Endothelial cell of umbilical vein (primary cell): ENCODE measurements at regions not wholly inside any gene's neighbourhood (a gene's known extent, or its start where the extent isn't known, plus 50 kb on each side); places are given as distances from the start of the nearest gene placed in this dataset.

ENCODE experiments used
- BruUV-seq: library from RNA; stranded (reverse); fragments of 400-500 nt; replicated peaks from 2 replicates; lab custom pipeline; 2021; lab: Mats Ljungman, UMichigan
- CTCF ChIA-PET: fragments of 300-600, 350-600 bp; sonication (Branson Sonifier 250); formaldehyde crosslinking; loops from one replicate; lab custom pipeline; 2021; ENCODE audit warnings: antibody characterized with exemption, inconsistent platforms; lab: Charles Lee
- POLR2A ChIA-PET: fragments of 300-600, 350-600 bp; sonication (Branson Sonifier 250); formaldehyde crosslinking; loops from one replicate; lab custom pipeline; 2021; ENCODE audit warnings: antibody characterized with exemption, inconsistent platforms; lab: Charles Lee
- DNase-seq: peaks from one replicate; pipeline ENCODE4 v3.0.0-alpha.2; 2011; ENCODE audit warnings: low read depth, low spot score
- FAIRE-seq: peaks from 2 replicates; lab custom pipeline; 2011; peaks lifted over from hg19 to GRCh38; lab: Jason Lieb, UNC
- H2AFZ ChIP-seq: 2 replicates; pipeline ENCODE4 v1.6.0; 2012; ENCODE audit warnings: low read depth, low read length, control low read depth, inconsistent platforms
- H3K27ac ChIP-seq: 2 replicates; pipeline ENCODE4 v1.5.1; 2011; ENCODE audit warnings: low read depth, mild to moderate bottlenecking, control low read depth, low read length, moderate library complexity; ENCODE audit not compliant: insufficient read depth
- H3K27me3 ChIP-seq, 2 experiments: 2 replicates each; pipeline versions ENCODE4 v1.6.0 to v1.6.1; 2011; ENCODE audit warnings: low read length in 2 of 2, mixed read lengths in 1 of 2; ENCODE audit not compliant: control insufficient read depth in 2 of 2, insufficient read depth in 2 of 2
- H3K36me3 ChIP-seq, 2 experiments: 2 replicates in 1 of 2; 3 replicates in 1 of 2; pipeline ENCODE4 v1.5.1; 2011; ENCODE audit warnings: low read length in 2 of 2, mild to moderate bottlenecking in 1 of 2, moderate library complexity in 1 of 2; ENCODE audit not compliant: control insufficient read depth in 2 of 2, insufficient read depth in 2 of 2; ENCODE audit errors: extremely low read depth in 1 of 2
- H3K4me1 ChIP-seq: 3 replicates; pipeline ENCODE4 v1.5.1; 2011; ENCODE audit warnings: mild to moderate bottlenecking, low read length; ENCODE audit not compliant: control insufficient read depth, insufficient read depth; ENCODE audit errors: extremely low read depth
- H3K4me2 ChIP-seq: 2 replicates; pipeline ENCODE4 v1.6.1; 2011; ENCODE audit warnings: low read length, control low read depth, mixed read lengths; ENCODE audit not compliant: insufficient read depth
- H3K4me3 ChIP-seq, 3 experiments: fragments of 200-600 bp in 1 of 3; sonication (generic), shearing (Covaris generic) in 1 of 3; replicated peaks in 1 of 3; 2 replicates each; pipeline ENCODE4 v1.5.1; 2011 to 2016; ENCODE audit warnings: control low read depth in 3 of 3, low read length in 3 of 3, mild to moderate bottlenecking in 2 of 3, inconsistent platforms in 1 of 3, low read depth in 1 of 3, moderate library complexity in 1 of 3; ENCODE audit not compliant: insufficient read depth in 1 of 3
- H3K79me2 ChIP-seq: 2 replicates; pipeline ENCODE4 v1.6.0; 2012; ENCODE audit warnings: low read length, inconsistent platforms; ENCODE audit not compliant: control insufficient read depth, insufficient read depth
- H3K9ac ChIP-seq: replicated peaks from 2 replicates; pipeline ENCODE3; 2011; ENCODE audit warnings: low read length, control low read depth; ENCODE audit not compliant: insufficient read depth; ENCODE audit errors: extremely low read depth
- H3K9me1 ChIP-seq: replicated peaks from 3 replicates; pipeline ENCODE4 v1.6.0; 2011; ENCODE audit warnings: mild to moderate bottlenecking, low read length; ENCODE audit not compliant: control insufficient read depth, insufficient read depth; ENCODE audit errors: extremely low read depth
- H3K9me3 ChIP-seq: replicated peaks from 2 replicates; pipeline ENCODE4 v1.5.1; 2012; ENCODE audit warnings: low read length, inconsistent platforms; ENCODE audit not compliant: control insufficient read depth, insufficient read depth
- H4K20me1 ChIP-seq: replicated peaks from 2 replicates; pipeline ENCODE3; 2011; ENCODE audit warnings: mild to moderate bottlenecking, low read length; ENCODE audit not compliant: control insufficient read depth, insufficient read depth; ENCODE audit errors: extremely low read depth
- EZH2 ChIP-seq: IDR thresholded peaks from 2 replicates; pipeline ENCODE4 v1.6.1; 2012; ENCODE audit warnings: borderline replicate concordance, low read depth, mild to moderate bottlenecking, moderate library complexity, low read length, inconsistent platforms; ENCODE audit not compliant: severe bottlenecking
- FOS ChIP-seq: IDR thresholded peaks from 2 replicates; pipeline ENCODE4 v1.6.1; 2011; ENCODE audit warnings: mild to moderate bottlenecking, low read length, moderate library complexity, borderline replicate concordance; ENCODE audit not compliant: insufficient read depth
- GATA2 ChIP-seq: IDR thresholded peaks from 2 replicates; pipeline ENCODE4 v1.7.0; 2011; ENCODE audit warnings: low read depth, mild to moderate bottlenecking, moderate library complexity, mixed read lengths, low read length; ENCODE audit not compliant: insufficient read length, insufficient read depth
- JUN ChIP-seq: IDR thresholded peaks from 2 replicates; pipeline ENCODE4 v1.6.1; 2011; ENCODE audit warnings: borderline replicate concordance, low read depth; ENCODE audit not compliant: insufficient read length, insufficient read depth
- MYC ChIP-seq: IDR thresholded peaks from one replicate; pipeline ENCODE4 v1.6.1; 2011; ENCODE audit warnings: mild to moderate bottlenecking, low read depth, low read length
- POLR2A ChIP-seq: IDR thresholded peaks from 2 replicates; pipeline ENCODE4 v1.6.1; 2012; ENCODE audit warnings: low read depth, mild to moderate bottlenecking, control low read depth, low read length
- POLR2AphosphoS5 ChIP-seq: IDR thresholded peaks from 2 replicates; pipeline ENCODE4 v1.6.1; 2012; ENCODE audit warnings: low read depth, mild to moderate bottlenecking, control low read depth, low read length, moderate library complexity; ENCODE audit not compliant: insufficient read depth
- dilution Hi-C: fragments of 300-500 bp; cut with MboI; formaldehyde crosslinking; loops from one replicate; pipeline ENCODE4 v1.15.0; 2019; ENCODE audit warnings: low sequenced_read_pairs; ENCODE audit not compliant: extremely low pct_ligation_motif_present
- intact Hi-C: fragments of 100-400 bp; cut with micrococcal nuclease; formaldehyde crosslinking; loops from one replicate; pipeline ENCODE4 v1.10.0; 2022
- TF ChIP-seq, protein P1 (sequence below), 2 donors: IDR thresholded peaks; 1 replicate in 1 of 2; 2 replicates in 1 of 2; pipeline ENCODE4 v1.5.1; 2011; ENCODE audit warnings: low read length in 2 of 2, mild to moderate bottlenecking in 2 of 2, moderate library complexity in 2 of 2, control low read depth in 1 of 2, inconsistent platforms in 1 of 2, low read depth in 1 of 2; ENCODE audit not compliant: insufficient read depth in 1 of 2; ENCODE audit errors: extremely low read depth in 1 of 2
- TF ChIP-seq, protein P2 (sequence below): IDR thresholded peaks from 2 replicates; pipeline ENCODE4 v1.6.1; 2011; ENCODE audit not compliant: insufficient read depth, insufficient read length

DNA sequence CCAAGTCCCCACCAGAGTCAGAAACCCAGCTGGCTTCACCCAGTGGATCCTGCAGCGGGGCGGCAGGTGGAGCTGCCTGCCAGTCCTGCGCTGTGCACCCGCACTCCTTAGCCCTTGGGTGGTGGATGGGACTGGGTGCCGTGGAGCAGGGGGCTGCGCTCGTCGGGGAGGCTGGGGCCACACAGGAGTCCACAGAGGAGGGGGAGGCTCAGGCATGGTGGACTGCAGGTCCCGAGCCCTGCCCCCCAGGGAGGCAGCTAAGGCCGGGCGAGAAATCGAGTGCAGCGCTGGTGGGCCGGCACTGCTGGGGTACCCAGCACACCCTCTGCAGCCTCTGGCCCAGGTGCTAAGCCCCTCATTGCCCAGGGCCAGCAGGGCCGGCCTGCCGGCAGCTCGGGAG lies 144.6 kb upstream of the MGAT5 start:
- Histone ChIP-seq H3K4me3 (no peak overlapping the region), H3K9me3 (no peaks in the 10 kb centered on the region), H3K36me3 (no peaks in the 10 kb centered on the region), H4K20me1 (no peaks in the 10 kb centered on the region), H3K4me1 (no peaks in the 10 kb centered on the region), H2AFZ (no peak overlapping the region), H3K9ac (no peak overlapping the region), H3K27me3 (peaks cover 0 to 3% of the 10 kb centered on the region in 2 experiments), H3K9me1 (no peaks in the 10 kb centered on the region), H3K4me2 (no peak overlapping the region), H3K79me2 (no peaks in the 10 kb centered on the region), H3K27ac (no peak overlapping the region)
- TF ChIP-seq MYC (no peak), FOS (no peak), EZH2 (no peak), POLR2A (no peak)
- TF ChIP-seq, protein P1, sequence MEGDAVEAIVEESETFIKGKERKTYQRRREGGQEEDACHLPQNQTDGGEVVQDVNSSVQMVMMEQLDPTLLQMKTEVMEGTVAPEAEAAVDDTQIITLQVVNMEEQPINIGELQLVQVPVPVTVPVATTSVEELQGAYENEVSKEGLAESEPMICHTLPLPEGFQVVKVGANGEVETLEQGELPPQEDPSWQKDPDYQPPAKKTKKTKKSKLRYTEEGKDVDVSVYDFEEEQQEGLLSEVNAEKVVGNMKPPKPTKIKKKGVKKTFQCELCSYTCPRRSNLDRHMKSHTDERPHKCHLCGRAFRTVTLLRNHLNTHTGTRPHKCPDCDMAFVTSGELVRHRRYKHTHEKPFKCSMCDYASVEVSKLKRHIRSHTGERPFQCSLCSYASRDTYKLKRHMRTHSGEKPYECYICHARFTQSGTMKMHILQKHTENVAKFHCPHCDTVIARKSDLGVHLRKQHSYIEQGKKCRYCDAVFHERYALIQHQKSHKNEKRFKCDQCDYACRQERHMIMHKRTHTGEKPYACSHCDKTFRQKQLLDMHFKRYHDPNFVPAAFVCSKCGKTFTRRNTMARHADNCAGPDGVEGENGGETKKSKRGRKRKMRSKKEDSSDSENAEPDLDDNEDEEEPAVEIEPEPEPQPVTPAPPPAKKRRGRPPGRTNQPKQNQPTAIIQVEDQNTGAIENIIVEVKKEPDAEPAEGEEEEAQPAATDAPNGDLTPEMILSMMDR (IDR thresholded peaks at IDR 0.05; ENCODE audit: extremely low read depth in 1 of 2, insufficient read depth in 1 of 2, low read depth in 1 of 2, low read length in 2 of 2) = no peak
- FAIRE-seq (no peak), DNase-seq (no peak)
- CTCF ChIA-PET = interaction anchor here (1.1 kb wide), 2 partner anchors 9 to 222 kb away, joined by 3 read pairs; no protein-coding TSS in a partner anchor
- no TSS peak for BruUV-seq
- POLR2A ChIA-PET = no interaction called here
- intact Hi-C loops = no loop called here
- dilution Hi-C loops = no loop called here

DNA sequence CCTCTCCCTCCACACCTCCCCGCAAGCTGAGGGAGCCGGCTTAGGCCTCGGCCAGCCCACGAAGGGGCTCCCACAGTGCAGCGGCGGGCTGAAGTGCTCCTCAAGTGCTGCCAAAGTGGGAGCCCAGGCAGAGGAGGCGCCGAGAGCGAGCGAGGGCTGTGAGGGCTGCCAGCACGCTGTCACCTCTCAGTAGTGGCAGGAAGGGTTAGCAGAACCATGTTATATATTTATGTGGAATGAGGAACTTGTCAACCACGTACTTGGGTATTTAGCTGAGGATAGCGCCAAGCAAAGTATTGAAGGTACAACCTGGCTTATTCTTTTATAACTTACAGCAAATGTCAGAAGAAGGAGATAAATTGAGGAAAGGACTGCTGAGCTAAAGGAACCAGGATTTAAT lies 144.1 kb upstream of the MGAT5 start:
- Histone ChIP-seq H2AFZ (no peak overlapping the region), H3K4me3 (no peak overlapping the region), H3K9me3 (no peaks in the 10 kb centered on the region), H3K79me2 (no peaks in the 10 kb centered on the region), H3K27me3 (peaks cover 0 to 3% of the 10 kb centered on the region in 2 experiments), H3K9me1 (no peaks in the 10 kb centered on the region), H4K20me1 (no peaks in the 10 kb centered on the region), H3K4me1 (no peaks in the 10 kb centered on the region), H3K27ac (no peak overlapping the region), H3K4me2 (no peak overlapping the region), H3K36me3 (no peaks in the 10 kb centered on the region), H3K9ac (no peak overlapping the region)
- no peak for FAIRE-seq
- ChIA-PET CTCF (interaction anchor here (0.7 to 1.2 kb wide), 3 partner anchors 9 to 114 kb away, joined by 3 to 5 read pairs (median 4); no protein-coding TSS in a partner anchor), POLR2A (no interaction called here)
- DNase-seq = no peak
- BruUV-seq = no TSS peak
- intact Hi-C loops = loop anchor here (10.0 kb wide), 1 partner anchor 785 kb away; no protein-coding TSS in a partner anchor
- TF ChIP-seq MYC = no peak
- TF ChIP-seq POLR2A = no peak
- TF ChIP-seq POLR2AphosphoS5 = no peak
- TF ChIP-seq, protein P1 (IDR thresholded peaks at IDR 0.05; ENCODE audit: extremely low read depth in 1 of 2, insufficient read depth in 1 of 2, low read depth in 1 of 2, low read length in 2 of 2) = no peak
- no peak for TF ChIP-seq JUN
- TF ChIP-seq GATA2 = no peak
- TF ChIP-seq EZH2 = no peak
- TF ChIP-seq FOS = no peak
- TF ChIP-seq, protein P2, sequence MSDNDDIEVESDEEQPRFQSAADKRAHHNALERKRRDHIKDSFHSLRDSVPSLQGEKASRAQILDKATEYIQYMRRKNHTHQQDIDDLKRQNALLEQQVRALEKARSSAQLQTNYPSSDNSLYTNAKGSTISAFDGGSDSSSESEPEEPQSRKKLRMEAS = no peak
- dilution Hi-C loops = no loop called here
